ENCODE measurements at regions not wholly inside any gene's neighbourhood (a gene's known extent, or its start where the extent isn't known, plus 50 kb on each side); places are given as distances from the start of the nearest gene placed in this dataset.

GRCh38 chr7:130951303-130951975 lies 217.4 kb upstream of the KLF14 start:
- Histone ChIP-seq H2AFZ (ENCODE audit: control insufficient read depth, low read length) (no peak overlapping the region), H3K4me3 (ENCODE audit: control insufficient read depth in 2 of 3, extremely low read depth in 1 of 3, insufficient read depth in 2 of 3, low read depth in 1 of 3, low read length in 3 of 3) (no peak overlapping the region), H3K9ac (ENCODE audit: control insufficient read depth, extremely low read depth, insufficient read depth, low read length) (no peak overlapping the region), H3K4me1 (ENCODE audit: control insufficient read depth, extremely low read depth, insufficient read depth, low read length) (peaks cover 3% of the 10 kb centered on the region), H3K27ac (ENCODE audit: control insufficient read depth, insufficient read depth, low read length) (no peak overlapping the region), H3K4me2 (ENCODE audit: control insufficient read depth, extremely low read depth, insufficient read depth, low read depth, low read length) (no peak overlapping the region), H3K27me3 (ENCODE audit: control insufficient read depth, extremely low read depth, insufficient read depth, low read length) (no peaks in the 10 kb centered on the region), H3K9me1 (ENCODE audit: control insufficient read depth, extremely low read depth, insufficient read depth, low read length) (no peaks in the 10 kb centered on the region), H4K20me1 (ENCODE audit: control insufficient read depth, extremely low read depth, insufficient read depth, low read length) (no peaks in the 10 kb centered on the region), H3K9me3 (ENCODE audit: control insufficient read depth, low read depth, low read length) (no peaks in the 10 kb centered on the region), H3K36me3 (ENCODE audit: control insufficient read depth in 2 of 2, extremely low read depth in 1 of 2, insufficient read depth in 2 of 2, low read length in 2 of 2) (peaks cover 9 to 10% of the 10 kb centered on the region in 2 experiments), H3K79me2 (ENCODE audit: control insufficient read depth, insufficient read depth, low read length) (peaks cover 88% of the 10 kb centered on the region)
- FAIRE-seq (no peak), DNase-seq (ENCODE audit: low read depth, low spot score) (no peak)
- dilution Hi-C loops (cut with MboI; ENCODE audit: extremely low pct_ligation_motif_present, low sequenced_read_pairs) = no loop called here
- TF ChIP-seq CTCF (optimal IDR thresholded peaks at IDR 0.05 in 1 of 3, IDR thresholded peaks at IDR 0.05 in 1 of 3, conservative IDR thresholded peaks at IDR 0.05 in 1 of 3; ENCODE audit: extremely low read depth in 1 of 3, insufficient read depth in 2 of 3, low read length in 3 of 3) (no peak), EZH2 (IDR thresholded peaks at IDR 0.05; ENCODE audit: low read length) (no peak)

GRCh38 chr7:130951976-130952876 lies 218.2 kb upstream of the KLF14 start:
- H3K79me2 ChIP-seq (ENCODE audit: control insufficient read depth, insufficient read depth, low read length) = peaks cover 90% of the 10 kb centered on the region
- FAIRE-seq (no peak), DNase-seq (ENCODE audit: low read depth, low spot score) (no peak)
- H3K27ac ChIP-seq (ENCODE audit: control insufficient read depth, insufficient read depth, low read length) = no peak overlapping the region
- peaks cover 12 to 14% of the 10 kb centered on the region in 2 experiments for H3K36me3 ChIP-seq (ENCODE audit: control insufficient read depth in 2 of 2, extremely low read depth in 1 of 2, insufficient read depth in 2 of 2, low read length in 2 of 2)
- H3K4me1 ChIP-seq (ENCODE audit: control insufficient read depth, extremely low read depth, insufficient read depth, low read length) = peaks cover 7% of the 10 kb centered on the region
- dilution Hi-C loops (cut with MboI; ENCODE audit: extremely low pct_ligation_motif_present, low sequenced_read_pairs) = no loop called here
- no peaks in the 10 kb centered on the region for H4K20me1 ChIP-seq (ENCODE audit: control insufficient read depth, extremely low read depth, insufficient read depth, low read length)
- no peak for TF ChIP-seq CTCF (optimal IDR thresholded peaks at IDR 0.05 in 1 of 3, IDR thresholded peaks at IDR 0.05 in 1 of 3, conservative IDR thresholded peaks at IDR 0.05 in 1 of 3; ENCODE audit: extremely low read depth in 1 of 3, insufficient read depth in 2 of 3, low read length in 3 of 3)
- TF ChIP-seq EZH2 (IDR thresholded peaks at IDR 0.05; ENCODE audit: low read length) = no peak
- no peak overlapping the region for H3K9ac ChIP-seq (ENCODE audit: control insufficient read depth, extremely low read depth, insufficient read depth, low read length)
- no peak overlapping the region for H3K4me3 ChIP-seq (ENCODE audit: control insufficient read depth in 2 of 3, extremely low read depth in 1 of 3, insufficient read depth in 2 of 3, low read depth in 1 of 3, low read length in 3 of 3)
- H3K9me3 ChIP-seq (ENCODE audit: control insufficient read depth, low read depth, low read length) = no peaks in the 10 kb centered on the region
- no peaks in the 10 kb centered on the region for H3K9me1 ChIP-seq (ENCODE audit: control insufficient read depth, extremely low read depth, insufficient read depth, low read length)
- H2AFZ ChIP-seq (ENCODE audit: control insufficient read depth, low read length) = no peak overlapping the region
- H3K27me3 ChIP-seq (ENCODE audit: control insufficient read depth, extremely low read depth, insufficient read depth, low read length) = no peaks in the 10 kb centered on the region
- no peak overlapping the region for H3K4me2 ChIP-seq (ENCODE audit: control insufficient read depth, extremely low read depth, insufficient read depth, low read depth, low read length)

Measured in keratinocyte (primary cell).